ENCODE measurements at regions not wholly inside any gene's neighbourhood (a gene's known extent, or its start where the extent isn't known, plus 50 kb on each side); places are given as distances from the start of the nearest gene placed in this dataset.
"Not testable (repeated sequence)": the region's sequence is repeated elsewhere in the genome, so short reads cannot be mapped to it uniquely, and the experiment has no call there.

DNA sequence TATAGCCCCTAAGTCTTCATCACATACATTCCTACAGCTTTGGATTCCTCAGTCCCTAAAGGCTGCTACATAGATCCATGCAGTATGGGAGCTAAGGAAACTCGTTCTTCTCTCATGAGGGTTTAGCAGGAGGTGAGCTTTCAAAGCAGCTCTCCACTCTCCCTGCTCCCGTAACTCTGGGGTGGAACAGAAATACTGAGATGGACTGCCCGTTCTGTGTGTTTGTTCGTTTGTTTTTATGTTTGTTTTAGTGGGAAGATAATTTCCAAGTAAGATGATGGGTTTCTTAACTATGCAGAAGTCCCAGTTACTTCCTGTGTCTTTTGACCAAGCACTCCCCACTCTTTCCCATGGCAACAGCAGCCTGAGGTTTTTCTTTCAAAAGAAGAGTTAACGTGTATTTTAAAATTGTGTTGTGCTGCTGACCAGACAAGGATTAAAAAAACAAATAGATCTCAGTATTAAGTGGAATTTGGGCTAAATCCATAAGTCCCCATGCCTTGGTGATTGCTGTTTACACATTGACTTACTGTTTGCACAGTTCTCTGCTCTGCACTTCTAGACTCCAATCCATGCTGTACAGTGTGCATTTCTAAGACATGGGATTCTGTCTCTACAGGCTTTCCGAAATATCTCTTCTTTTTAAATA lies 156.4 kb upstream of the SH3BP4 start:
- TF ChIP-seq, protein P1, sequence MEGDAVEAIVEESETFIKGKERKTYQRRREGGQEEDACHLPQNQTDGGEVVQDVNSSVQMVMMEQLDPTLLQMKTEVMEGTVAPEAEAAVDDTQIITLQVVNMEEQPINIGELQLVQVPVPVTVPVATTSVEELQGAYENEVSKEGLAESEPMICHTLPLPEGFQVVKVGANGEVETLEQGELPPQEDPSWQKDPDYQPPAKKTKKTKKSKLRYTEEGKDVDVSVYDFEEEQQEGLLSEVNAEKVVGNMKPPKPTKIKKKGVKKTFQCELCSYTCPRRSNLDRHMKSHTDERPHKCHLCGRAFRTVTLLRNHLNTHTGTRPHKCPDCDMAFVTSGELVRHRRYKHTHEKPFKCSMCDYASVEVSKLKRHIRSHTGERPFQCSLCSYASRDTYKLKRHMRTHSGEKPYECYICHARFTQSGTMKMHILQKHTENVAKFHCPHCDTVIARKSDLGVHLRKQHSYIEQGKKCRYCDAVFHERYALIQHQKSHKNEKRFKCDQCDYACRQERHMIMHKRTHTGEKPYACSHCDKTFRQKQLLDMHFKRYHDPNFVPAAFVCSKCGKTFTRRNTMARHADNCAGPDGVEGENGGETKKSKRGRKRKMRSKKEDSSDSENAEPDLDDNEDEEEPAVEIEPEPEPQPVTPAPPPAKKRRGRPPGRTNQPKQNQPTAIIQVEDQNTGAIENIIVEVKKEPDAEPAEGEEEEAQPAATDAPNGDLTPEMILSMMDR (IDR thresholded peaks at IDR 0.05; ENCODE audit: insufficient read depth, low read depth, low read length, missing control alignments): no peak
- no peak for DNase-seq (ENCODE audit: low read depth)
- H3K4me3 ChIP-seq (ENCODE audit: low read length): no peak overlapping the region

DNA sequence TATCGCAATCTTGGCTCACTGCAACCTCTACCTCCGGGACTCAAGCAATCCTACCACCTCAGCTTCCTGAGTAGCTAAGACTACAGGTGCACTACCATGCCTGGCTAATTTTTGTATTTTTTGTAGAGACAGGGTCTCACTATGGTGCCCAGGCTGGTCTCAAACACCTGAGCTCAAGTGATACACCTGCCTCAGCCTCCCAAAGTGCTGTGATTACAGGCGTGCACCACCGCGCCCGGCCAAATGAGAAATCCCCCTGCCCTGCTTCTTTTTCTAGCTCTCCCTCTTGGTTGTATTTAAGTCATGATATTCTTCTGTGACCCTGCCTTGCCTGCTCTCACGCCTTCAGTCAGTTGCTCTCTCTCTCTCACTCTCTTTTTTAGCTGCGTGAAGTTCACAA lies 157.0 kb upstream of the SH3BP4 start:
- TF ChIP-seq, protein P1 (IDR thresholded peaks at IDR 0.05; ENCODE audit: insufficient read depth, low read depth, low read length, missing control alignments): no peak
- no peak for DNase-seq (ENCODE audit: low read depth)
- H3K4me3 ChIP-seq (ENCODE audit: low read length): no peak overlapping the region

DNA sequence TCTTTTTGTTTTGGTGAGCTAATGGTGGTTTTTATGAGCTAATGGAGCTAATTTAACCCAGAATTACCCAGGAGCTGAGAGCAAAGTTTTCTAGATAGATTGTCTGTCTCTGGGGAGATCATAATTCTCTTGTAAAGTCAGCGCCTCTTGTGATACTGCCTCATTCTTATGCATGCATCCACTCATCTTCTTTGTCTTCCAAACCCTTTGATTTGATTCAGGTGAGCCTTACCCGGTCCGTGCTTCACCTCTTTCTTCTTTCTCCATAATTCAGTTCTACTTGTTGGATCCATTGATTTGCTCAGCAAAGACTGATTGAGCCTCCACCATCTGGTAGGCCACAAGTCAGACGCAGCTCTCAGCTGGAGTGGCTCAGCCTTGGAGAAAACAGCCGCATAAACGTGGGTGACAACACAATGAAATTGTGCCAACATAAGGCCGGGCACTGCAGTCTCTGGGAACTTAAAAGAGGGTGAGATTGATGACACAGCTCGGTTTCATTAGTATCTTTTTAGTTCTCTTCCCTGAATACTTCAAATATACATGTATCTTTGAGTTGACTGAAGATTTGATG lies 158.5 kb upstream of the SH3BP4 start:
- no peak overlapping the region for H3K4me3 ChIP-seq (ENCODE audit: low read length)
- TF ChIP-seq, protein P1 (IDR thresholded peaks at IDR 0.05; ENCODE audit: insufficient read depth, low read depth, low read length, missing control alignments): no peak
- DNase-seq (ENCODE audit: low read depth): no peak

DNA sequence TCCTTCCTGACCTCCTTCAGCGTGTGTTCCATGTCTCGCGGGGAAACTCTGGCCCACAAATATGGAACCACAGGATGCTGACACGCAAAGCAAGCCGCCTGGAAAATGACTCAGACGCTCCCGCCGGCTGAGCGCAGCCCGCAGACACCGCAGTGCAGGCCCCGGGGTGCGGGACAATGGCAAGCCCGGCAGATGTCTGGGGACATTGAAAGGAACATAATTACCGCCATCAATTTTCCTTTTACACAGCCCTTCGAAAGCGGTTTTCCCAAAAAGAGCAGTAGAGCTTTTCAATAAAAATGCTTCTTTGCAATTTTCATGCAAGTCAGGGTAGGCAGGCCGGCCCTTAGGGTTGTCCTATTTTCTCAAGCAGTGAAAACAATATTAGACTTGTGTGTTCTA lies 159.2 kb upstream of the SH3BP4 start:
- TF ChIP-seq, protein P1 (IDR thresholded peaks at IDR 0.05; ENCODE audit: insufficient read depth, low read depth, low read length, missing control alignments): no peak
- no peak for DNase-seq (ENCODE audit: low read depth)
- H3K4me3 ChIP-seq (ENCODE audit: low read length): no peak overlapping the region

DNA sequence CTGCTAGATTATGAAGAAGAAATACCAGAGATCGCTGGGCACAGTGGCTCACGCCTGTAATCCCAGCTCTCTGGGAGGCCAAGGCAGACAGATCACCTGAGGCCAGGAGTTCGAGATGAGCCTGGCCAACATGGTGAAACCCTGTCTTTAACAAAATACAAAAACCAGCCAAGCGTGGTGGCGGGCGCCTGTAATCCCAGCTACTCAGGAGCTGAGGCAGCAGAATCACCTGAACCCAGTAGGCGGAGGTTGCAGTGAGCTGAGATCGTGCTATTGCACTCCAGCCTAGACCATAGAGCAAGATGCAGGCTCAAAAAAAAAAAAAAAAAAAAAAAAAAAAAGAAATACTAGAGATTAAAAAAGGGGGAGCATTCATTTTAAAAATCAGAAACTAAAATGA lies 159.7 kb upstream of the SH3BP4 start:
- not testable (repeated sequence) for DNase-seq (ENCODE audit: low read depth); H3K4me3 ChIP-seq (ENCODE audit: low read length)

DNA sequence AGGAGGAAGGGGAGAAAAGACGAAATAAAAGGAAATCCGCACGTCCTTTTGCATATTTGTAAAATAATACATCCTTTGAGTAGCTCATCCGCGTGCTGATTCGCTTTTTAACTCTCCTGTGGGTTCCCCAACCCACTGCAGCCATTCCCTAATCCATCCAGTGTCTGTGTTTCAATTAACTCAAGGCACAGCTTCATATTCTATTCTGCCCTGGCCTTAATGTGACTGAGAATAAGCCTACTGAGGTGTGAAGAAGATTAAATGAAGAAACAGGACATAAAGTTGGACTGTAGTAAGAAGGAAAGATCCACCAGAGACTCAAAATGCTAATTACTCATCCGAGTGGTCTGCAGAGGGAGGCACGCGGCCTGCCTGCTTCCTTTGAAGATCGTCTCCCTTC lies 161.4 kb upstream of the SH3BP4 start:
- DNase-seq (ENCODE audit: low read depth): no peak
- H3K4me3 ChIP-seq (ENCODE audit: low read length): no peak overlapping the region
- TF ChIP-seq, protein P1 (IDR thresholded peaks at IDR 0.05; ENCODE audit: insufficient read depth, low read depth, low read length, missing control alignments): no peak

DNA sequence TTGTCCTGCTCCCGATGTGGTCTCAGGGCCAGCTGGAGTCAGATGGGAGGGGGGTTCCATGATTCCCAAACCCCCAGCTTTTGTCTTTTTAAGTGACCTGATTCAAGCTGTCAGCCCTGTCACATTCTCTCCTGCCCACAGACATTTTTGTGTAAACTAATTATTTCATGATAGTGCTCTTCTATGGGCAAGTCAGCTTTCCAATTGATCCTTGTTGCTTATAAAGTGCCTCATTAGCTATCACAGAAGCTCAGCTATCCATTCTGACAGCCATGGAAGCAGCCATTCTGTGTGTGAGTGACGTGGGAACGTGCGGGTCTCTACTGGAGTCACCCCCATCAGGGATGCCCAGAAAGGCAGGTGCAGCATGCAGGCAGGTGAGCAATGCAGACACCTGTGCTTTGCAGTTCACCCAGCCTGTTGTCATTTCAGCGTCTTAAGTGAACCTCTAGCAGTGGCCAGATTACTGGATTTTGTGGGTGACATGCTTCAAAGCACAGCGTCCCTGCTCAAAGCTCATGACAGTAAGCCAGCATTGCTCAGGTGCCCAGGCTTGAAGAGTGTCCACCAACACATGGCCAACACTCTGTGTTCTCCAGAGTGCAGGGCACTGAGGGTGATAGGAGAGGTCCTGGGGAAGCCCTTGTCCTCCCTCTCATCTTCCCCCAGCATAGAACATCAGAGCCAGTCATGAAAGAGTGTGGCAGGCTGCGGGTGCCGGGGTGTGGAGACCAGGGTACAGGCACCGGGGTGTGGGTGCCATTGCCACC lies 162.1 kb upstream of the SH3BP4 start:
- no peak overlapping the region for H3K4me3 ChIP-seq (ENCODE audit: low read length)
- no peak for DNase-seq (ENCODE audit: low read depth)
- TF ChIP-seq, protein P1 (IDR thresholded peaks at IDR 0.05; ENCODE audit: insufficient read depth, low read depth, low read length, missing control alignments): no peak
